PFSK-1 (cell line): ENCODE measurements at regions not wholly inside any gene's neighbourhood (a gene's known extent, or its start where the extent isn't known, plus 50 kb on each side); places are given as distances from the start of the nearest gene placed in this dataset.

Experiments
- FOXP2 ChIP-seq: optimal IDR thresholded peaks from 2 replicates; pipeline ENCODE3; 2011; ENCODE audit warnings: borderline replicate concordance, control low read depth, inconsistent platforms; ENCODE audit not compliant: insufficient read depth; ENCODE audit errors: extremely low read length, extremely low read depth
- POLR2AphosphoS5 ChIP-seq: IDR thresholded peaks from 2 replicates; pipeline ENCODE4 v1.6.1; 2012; ENCODE audit warnings: low read depth, mild to moderate bottlenecking, control low read depth, low read length, moderate library complexity
- SIN3A ChIP-seq: IDR thresholded peaks from 2 replicates; pipeline ENCODE4 v1.6.1; 2012; ENCODE audit warnings: mild to moderate bottlenecking, low read length, moderate library complexity, borderline replicate concordance; ENCODE audit not compliant: insufficient read depth
- TAF1 ChIP-seq: IDR thresholded peaks from 2 replicates; pipeline ENCODE4 v1.6.1; 2012; ENCODE audit warnings: low read length, control low read depth, borderline replicate concordance; ENCODE audit not compliant: insufficient read depth
- TF ChIP-seq, protein P1 (sequence below), 2 experiments: IDR thresholded peaks; 2 replicates each; pipeline versions ENCODE4 v1.6.1 to v1.8.0; 2011 to 2012; ENCODE audit warnings: low read depth in 2 of 2, low read length in 2 of 2, control low read depth in 1 of 2, inconsistent platforms in 1 of 2, mild to moderate bottlenecking in 1 of 2, moderate library complexity in 1 of 2; ENCODE audit not compliant: insufficient read depth in 1 of 2

DNA sequence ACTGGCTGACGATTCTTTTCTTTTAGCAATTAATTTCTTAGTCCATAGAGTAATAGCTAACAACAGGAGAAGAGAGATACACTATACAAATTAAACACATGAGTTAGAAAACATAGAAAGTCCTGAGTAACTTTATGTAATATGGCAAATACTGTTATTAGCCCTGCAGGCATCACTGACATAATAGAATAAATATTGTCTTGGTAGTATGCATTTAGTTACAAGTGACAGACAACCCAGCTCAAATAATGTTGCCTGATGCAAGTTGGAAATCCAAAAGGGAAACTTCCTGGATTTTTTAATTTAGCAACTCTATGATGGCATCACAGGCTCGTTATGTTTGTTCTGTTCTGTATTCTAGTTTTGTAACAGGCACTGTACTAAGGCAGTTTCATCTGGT lies 95.1 kb downstream of the DKK1 start:
- TF ChIP-seq TAF1 = no peak
- TF ChIP-seq, protein P1, sequence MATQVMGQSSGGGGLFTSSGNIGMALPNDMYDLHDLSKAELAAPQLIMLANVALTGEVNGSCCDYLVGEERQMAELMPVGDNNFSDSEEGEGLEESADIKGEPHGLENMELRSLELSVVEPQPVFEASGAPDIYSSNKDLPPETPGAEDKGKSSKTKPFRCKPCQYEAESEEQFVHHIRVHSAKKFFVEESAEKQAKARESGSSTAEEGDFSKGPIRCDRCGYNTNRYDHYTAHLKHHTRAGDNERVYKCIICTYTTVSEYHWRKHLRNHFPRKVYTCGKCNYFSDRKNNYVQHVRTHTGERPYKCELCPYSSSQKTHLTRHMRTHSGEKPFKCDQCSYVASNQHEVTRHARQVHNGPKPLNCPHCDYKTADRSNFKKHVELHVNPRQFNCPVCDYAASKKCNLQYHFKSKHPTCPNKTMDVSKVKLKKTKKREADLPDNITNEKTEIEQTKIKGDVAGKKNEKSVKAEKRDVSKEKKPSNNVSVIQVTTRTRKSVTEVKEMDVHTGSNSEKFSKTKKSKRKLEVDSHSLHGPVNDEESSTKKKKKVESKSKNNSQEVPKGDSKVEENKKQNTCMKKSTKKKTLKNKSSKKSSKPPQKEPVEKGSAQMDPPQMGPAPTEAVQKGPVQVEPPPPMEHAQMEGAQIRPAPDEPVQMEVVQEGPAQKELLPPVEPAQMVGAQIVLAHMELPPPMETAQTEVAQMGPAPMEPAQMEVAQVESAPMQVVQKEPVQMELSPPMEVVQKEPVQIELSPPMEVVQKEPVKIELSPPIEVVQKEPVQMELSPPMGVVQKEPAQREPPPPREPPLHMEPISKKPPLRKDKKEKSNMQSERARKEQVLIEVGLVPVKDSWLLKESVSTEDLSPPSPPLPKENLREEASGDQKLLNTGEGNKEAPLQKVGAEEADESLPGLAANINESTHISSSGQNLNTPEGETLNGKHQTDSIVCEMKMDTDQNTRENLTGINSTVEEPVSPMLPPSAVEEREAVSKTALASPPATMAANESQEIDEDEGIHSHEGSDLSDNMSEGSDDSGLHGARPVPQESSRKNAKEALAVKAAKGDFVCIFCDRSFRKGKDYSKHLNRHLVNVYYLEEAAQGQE (IDR thresholded peaks at IDR 0.05; ENCODE audit: insufficient read depth in 1 of 2, low read depth in 2 of 2, low read length in 2 of 2) = no peak
- no peak for TF ChIP-seq SIN3A
- no peak for TF ChIP-seq POLR2AphosphoS5
- TF ChIP-seq FOXP2 = no peak
